Lung (tissue), 11 donors: ENCODE measurements at regions not wholly inside any gene's neighbourhood (a gene's known extent, or its start where the extent isn't known, plus 50 kb on each side); places are given as distances from the start of the nearest gene placed in this dataset.
A peak's percentile ranks its signal among the peaks of the same experiment; 100 is the strongest.

Experiments
- ATAC-seq: fragments of 200-7000 bp; cut with Tn5 transposase; one replicate; pipeline ENCODE4 v1.9.1; 2020; ENCODE audit warnings: moderate number of reproducible peaks; ENCODE audit not compliant: insufficient read depth, low FRiP score
- DNase-seq, 3 donors: peaks; one replicate each; pipeline ENCODE4 v3.0.0-alpha.2; 2013 to 2017
- H3K27ac ChIP-seq, 2 donors: one replicate each; pipeline ENCODE4 v1.5.1; 2013; ENCODE audit warnings: mild to moderate bottlenecking in 2 of 2, moderate library complexity in 2 of 2, control low read depth in 1 of 2, inconsistent platforms in 1 of 2, low read depth in 1 of 2, low read length in 1 of 2
- H3K27me3 ChIP-seq, 3 donors: one replicate each; pipeline ENCODE4 v1.5.1; 2013; ENCODE audit warnings: low read length in 2 of 3; ENCODE audit not compliant: control insufficient read depth in 3 of 3, insufficient read depth in 3 of 3
- H3K36me3 ChIP-seq, 4 donors: one replicate each; pipeline ENCODE4 v1.5.1; 2013; ENCODE audit warnings: low read length in 4 of 4, mild to moderate bottlenecking in 1 of 4, moderate library complexity in 1 of 4; ENCODE audit not compliant: control insufficient read depth in 4 of 4, insufficient read depth in 4 of 4
- H3K4me1 ChIP-seq, 5 donors: one replicate each; pipeline ENCODE4 v1.5.1; 2013; ENCODE audit warnings: low read length in 5 of 5, mild to moderate bottlenecking in 2 of 5, moderate library complexity in 1 of 5; ENCODE audit not compliant: control insufficient read depth in 5 of 5, insufficient read depth in 5 of 5
- H3K4me3 ChIP-seq: one replicate; pipeline ENCODE4 v1.5.1; 2013; ENCODE audit warnings: mild to moderate bottlenecking, control low read depth, moderate library complexity
- H3K9ac ChIP-seq, 2 donors: one replicate each; pipeline ENCODE4 v1.5.1; 2013; ENCODE audit warnings: low read length in 2 of 2, control low read depth in 1 of 2; ENCODE audit not compliant: insufficient read depth in 1 of 2
- H3K9me3 ChIP-seq, 4 donors: one replicate each; pipeline ENCODE4 v1.5.1; 2013; ENCODE audit warnings: low read length in 3 of 4, mild to moderate bottlenecking in 1 of 4, moderate library complexity in 1 of 4; ENCODE audit not compliant: control insufficient read depth in 4 of 4, insufficient read depth in 3 of 4
- CTCF ChIP-seq: IDR thresholded peaks from 2 replicates; pipeline ENCODE4 v1.5.1; 2012; ENCODE audit warnings: mild to moderate bottlenecking; ENCODE audit errors: control extremely low read depth, extremely low read depth
- WGBS, 2 donors: extraction: QIAGEN DNeasy Blood & Tissue Kit; methylation state at CpG; one replicate each; pipeline ENCODE4 v1.1.7; 2013; 5-methylcytosine and 5-hydroxymethylcytosine counted together
- donor health status: control.
- donor health status: control.
- donor health status: Bipolar disorder and iron deficiency.
- donor health status: healthy.
- donor health status: DM: yes; HTN: yes; CAD: no.

GRCh38 chr10:30736685-30737232 is 107.2 kb upstream of the LYZL2 start:
- 31 to 42% methylated on average over 10 of the region's 10 CpGs for WGBS, 2 donors
- DNase-seq (no peak), ATAC-seq (peak; percentile 27)
- Histone ChIP-seq H3K36me3 (no peaks in the 10 kb centered on the region), H3K9me3 (no peaks in the 10 kb centered on the region), H3K4me1 (peaks cover 0 to 4% (median 0%) of the 10 kb centered on the region in 5 donors), H3K27me3 (no peaks in the 10 kb centered on the region), H3K9ac (no peak overlapping the region), H3K4me3 (no peak overlapping the region), H3K27ac (no peak overlapping the region)
- TF ChIP-seq CTCF, result no peak

GRCh38 chr10:30734901-30735300 is 105.3 kb upstream of the LYZL2 start:
- no peak overlapping the region for H3K27ac ChIP-seq
- TF ChIP-seq CTCF, result no peak
- no peaks in the 10 kb centered on the region for H3K27me3 ChIP-seq
- no peaks in the 10 kb centered on the region for H3K36me3 ChIP-seq
- WGBS, 2 donors, result 40 to 50% methylated on average over 9 of the region's 9 CpGs
- H3K4me3 ChIP-seq, result no peak overlapping the region
- H3K9ac ChIP-seq, result no peak overlapping the region
- DNase-seq (no peak), ATAC-seq (no peak)
- peaks cover 0 to 4% (median 0%) of the 10 kb centered on the region in 5 donors for H3K4me1 ChIP-seq
- H3K9me3 ChIP-seq, result no peaks in the 10 kb centered on the region

- H3K4me1 ChIP-seq, result peaks cover 0 to 4% (median 0%) of the 10 kb centered on the region in 5 donors
- no peaks in the 10 kb centered on the region for H3K27me3 ChIP-seq
- no peak overlapping the region for H3K4me3 ChIP-seq
- no peak for TF ChIP-seq CTCF
- DNase-seq (no peak), ATAC-seq (no peak)
- no peak overlapping the region for H3K9ac ChIP-seq
- H3K27ac ChIP-seq, result no peak overlapping the region
- 91 to 97% methylated on average over 6 of the region's 6 CpGs for WGBS, 2 donors
- H3K36me3 ChIP-seq, result no peaks in the 10 kb centered on the region
- H3K9me3 ChIP-seq, result no peaks in the 10 kb centered on the region
Measured at GRCh38 chr10:30732671-30733070, 103.1 kb upstream of the LYZL2 start.

GRCh38 chr10:30731963-30732362 is 102.4 kb upstream of the LYZL2 start:
- ATAC-seq (no peak), DNase-seq (no peak)
- no peaks in the 10 kb centered on the region for H3K9me3 ChIP-seq
- H3K27ac ChIP-seq, result no peak overlapping the region
- 94 to 97% methylated on average over 5 of the region's 5 CpGs for WGBS, 2 donors
- no peak for TF ChIP-seq CTCF
- no peaks in the 10 kb centered on the region for H3K36me3 ChIP-seq
- H3K27me3 ChIP-seq, result no peaks in the 10 kb centered on the region
- peaks cover 0 to 4% (median 0%) of the 10 kb centered on the region in 5 donors for H3K4me1 ChIP-seq
- H3K9ac ChIP-seq, result no peak overlapping the region
- no peak overlapping the region for H3K4me3 ChIP-seq
